ENCODE measurements at regions not wholly inside any gene's neighbourhood (a gene's known extent, or its start where the extent isn't known, plus 50 kb on each side); places are given as distances from the start of the nearest gene placed in this dataset.
A peak's percentile ranks its signal among the peaks of the same experiment; 100 is the strongest.

- BruUV-seq (replicated peaks), result no TSS peak
- H4K20me1 ChIP-seq (ENCODE audit: insufficient read depth, low read length), result no peaks in the 10 kb centered on the region
- intact Hi-C loops (cut with micrococcal nuclease; ENCODE audit: unreplicated experiment), result no loop called here
- ChIA-PET CTCF (ENCODE audit: unreplicated experiment) (no interaction called here), POLR2A (no interaction called here)
- no peak overlapping the region for H3K27ac ChIP-seq (ENCODE audit: low read depth, low read length, poor library complexity, severe bottlenecking)
- no peak for TF ChIP-seq EZH2phosphoT487 (IDR thresholded peaks at IDR 0.05; ENCODE audit: borderline replicate concordance, low read depth, low read length)
- no peak for TF ChIP-seq CTCF (conservative IDR thresholded peaks at IDR 0.05; ENCODE audit: low read length)
- no peaks in the 10 kb centered on the region for H3K36me3 ChIP-seq (ENCODE audit: insufficient read depth, low read length)
- H3K9me2 ChIP-seq (ENCODE audit: insufficient read depth, low read length), result no peaks in the 10 kb centered on the region
- no peak overlapping the region for H3K4me2 ChIP-seq (ENCODE audit: low read length)
- DNase-seq (ENCODE audit: low spot score), result no peak
- no peaks in the 10 kb centered on the region for H3K79me2 ChIP-seq (ENCODE audit: insufficient read depth, low read depth, low read length)
- no peaks in the 10 kb centered on the region for H3K4me1 ChIP-seq (ENCODE audit: insufficient read depth, low read length, poor library complexity, severe bottlenecking)
- H3K9me3 ChIP-seq (ENCODE audit: low read length), result no peaks in the 10 kb centered on the region
- H3K4me3 ChIP-seq (ENCODE audit: low read depth, low read length, poor library complexity, severe bottlenecking), result no peak overlapping the region
- no peak overlapping the region for H2AFZ ChIP-seq (ENCODE audit: low read length)
These were observed 124.4 kb upstream of the PFKP start for GRCh38 chr10:2942938-2943337.

GRCh38 chr10:2938869-2939268, 128.5 kb upstream of the PFKP start:
- Histone ChIP-seq H3K4me1 (ENCODE audit: insufficient read depth, low read length, poor library complexity, severe bottlenecking) (no peaks in the 10 kb centered on the region), H3K36me3 (ENCODE audit: insufficient read depth, low read length) (no peaks in the 10 kb centered on the region), H4K20me1 (ENCODE audit: insufficient read depth, low read length) (no peaks in the 10 kb centered on the region), H3K9me3 (ENCODE audit: low read length) (no peaks in the 10 kb centered on the region), H3K4me2 (ENCODE audit: low read length) (no peak overlapping the region), H3K27ac (ENCODE audit: low read depth, low read length, poor library complexity, severe bottlenecking) (no peak overlapping the region), H3K9me2 (ENCODE audit: insufficient read depth, low read length) (no peaks in the 10 kb centered on the region), H3K4me3 (ENCODE audit: low read depth, low read length, poor library complexity, severe bottlenecking) (no peak overlapping the region), H2AFZ (ENCODE audit: low read length) (no peak overlapping the region), H3K79me2 (ENCODE audit: insufficient read depth, low read depth, low read length) (no peaks in the 10 kb centered on the region)
- no peak for DNase-seq (ENCODE audit: low spot score)
- peak; percentile 22; the same call in 1 of the 2 replicates for TF ChIP-seq CTCF (conservative IDR thresholded peaks at IDR 0.05; ENCODE audit: low read length)
- no peak for TF ChIP-seq EZH2phosphoT487 (IDR thresholded peaks at IDR 0.05; ENCODE audit: borderline replicate concordance, low read depth, low read length)
- ChIA-PET CTCF (ENCODE audit: unreplicated experiment) (no interaction called here), POLR2A (no interaction called here)
- BruUV-seq (replicated peaks), result no TSS peak
- intact Hi-C loops (cut with micrococcal nuclease; ENCODE audit: unreplicated experiment), result no loop called here

- no peaks in the 10 kb centered on the region for H3K9me2 ChIP-seq (ENCODE audit: insufficient read depth, low read length)
- no peaks in the 10 kb centered on the region for H3K36me3 ChIP-seq (ENCODE audit: insufficient read depth, low read length)
- no peaks in the 10 kb centered on the region for H3K4me1 ChIP-seq (ENCODE audit: insufficient read depth, low read length, poor library complexity, severe bottlenecking)
- ChIA-PET POLR2A (no interaction called here), CTCF (ENCODE audit: unreplicated experiment) (no interaction called here)
- no peak for DNase-seq (ENCODE audit: low spot score)
- H3K79me2 ChIP-seq (ENCODE audit: insufficient read depth, low read depth, low read length), result no peaks in the 10 kb centered on the region
- no peaks in the 10 kb centered on the region for H3K9me3 ChIP-seq (ENCODE audit: low read length)
- no peak overlapping the region for H3K27ac ChIP-seq (ENCODE audit: low read depth, low read length, poor library complexity, severe bottlenecking)
- H3K4me3 ChIP-seq (ENCODE audit: low read depth, low read length, poor library complexity, severe bottlenecking), result no peak overlapping the region
- TF ChIP-seq EZH2phosphoT487 (IDR thresholded peaks at IDR 0.05; ENCODE audit: borderline replicate concordance, low read depth, low read length) (no peak), CTCF (conservative IDR thresholded peaks at IDR 0.05; ENCODE audit: low read length) (no peak)
- no peak overlapping the region for H2AFZ ChIP-seq (ENCODE audit: low read length)
- H4K20me1 ChIP-seq (ENCODE audit: insufficient read depth, low read length), result no peaks in the 10 kb centered on the region
- intact Hi-C loops (cut with micrococcal nuclease; ENCODE audit: unreplicated experiment), result no loop called here
- H3K4me2 ChIP-seq (ENCODE audit: low read length), result no peak overlapping the region
- no TSS peak for BruUV-seq (replicated peaks)
These were observed 130.5 kb upstream of the PFKP start for GRCh38 chr10:2936816-2937215.
